M059J (cell line): ENCODE measurements at regions not wholly inside any gene's neighbourhood (a gene's known extent, or its start where the extent isn't known, plus 50 kb on each side); places are given as distances from the start of the nearest gene placed in this dataset.
"Not testable (repeated sequence)": the region's sequence is repeated elsewhere in the genome, so short reads cannot be mapped to it uniquely, and the experiment has no call there.

Experiments used
- DNase-seq: peaks from one replicate; pipeline ENCODE4 v3.0.0-alpha.2; 2012; ENCODE audit warnings: low read depth

GRCh38 chr13:64206430-64207225 lies 2791.0 kb upstream of the PCDH20 start:
- peak; percentile 2 for DNase-seq

DNA sequence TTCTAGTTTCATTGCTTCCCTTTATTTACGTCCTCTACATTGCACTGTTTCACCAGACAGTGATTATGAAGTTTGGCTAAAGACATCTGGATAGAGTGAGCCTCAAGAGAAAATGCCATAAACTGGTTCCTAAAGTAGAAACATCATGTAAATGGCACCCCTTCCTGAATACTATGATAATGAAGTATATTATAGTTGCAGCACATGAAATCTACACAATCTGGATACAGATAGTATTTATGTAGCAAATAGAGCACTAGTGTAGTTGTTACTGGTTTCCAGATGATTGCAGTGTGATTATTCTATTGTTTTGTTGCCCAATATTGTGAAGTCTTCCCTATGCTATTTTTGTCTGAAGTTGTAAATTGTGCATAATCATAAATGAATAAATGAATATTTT lies 2786.9 kb upstream of the PCDH20 start:
- DNase-seq = no peak

DNA sequence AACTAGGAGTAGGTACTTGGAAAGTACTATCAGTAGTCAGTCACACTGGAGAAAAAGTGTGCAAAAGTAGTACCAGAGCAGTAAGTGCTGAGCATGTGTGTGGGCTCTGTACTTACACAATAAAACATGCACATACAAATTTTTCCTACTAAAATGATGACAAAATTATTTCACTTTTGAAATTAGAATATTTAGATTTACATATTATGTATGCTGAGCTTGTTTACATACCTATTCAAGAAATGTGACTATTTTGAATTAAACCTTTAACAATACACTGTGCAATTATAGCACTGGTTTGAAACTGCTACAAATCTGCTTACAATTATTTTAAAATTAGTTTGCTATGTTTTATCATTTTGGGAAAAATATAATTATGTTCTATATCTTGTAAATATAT lies 2781.6 kb upstream of the PCDH20 start:
- no peak for DNase-seq

- no peak for DNase-seq
These were observed 2771.0 kb upstream of the PCDH20 start for GRCh38 chr13:64186503-64187250.

DNA sequence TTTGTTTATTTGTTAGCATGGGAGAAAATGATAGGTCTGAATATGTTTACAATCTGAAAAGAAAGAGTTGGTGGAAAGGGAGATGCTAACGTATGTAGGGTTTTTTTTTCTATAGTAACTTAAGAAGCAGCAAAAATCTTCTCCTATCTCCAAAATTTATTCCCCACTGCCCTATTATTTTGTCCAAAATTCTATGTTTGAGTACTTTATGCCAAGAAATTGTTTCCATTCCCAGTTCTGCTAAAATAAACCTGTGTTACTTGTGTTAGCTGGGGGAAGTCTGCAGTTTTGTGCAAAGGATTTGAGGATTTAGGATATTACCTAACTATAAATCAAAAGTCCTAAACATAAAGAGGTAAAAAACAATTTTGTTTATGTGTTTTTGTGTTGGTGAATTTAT lies 2770.4 kb upstream of the PCDH20 start:
- no peak for DNase-seq

GRCh38 chr13:64180756-64181155 lies 2765.1 kb upstream of the PCDH20 start:
- DNase-seq = no peak

- DNase-seq = no peak
These were observed 2750.2 kb upstream of the PCDH20 start for GRCh38 chr13:64165826-64166225.

- DNase-seq = no peak
These were observed 2748.8 kb upstream of the PCDH20 start for GRCh38 chr13:64164435-64164834.

- no peak for DNase-seq
These were observed 2744.8 kb upstream of the PCDH20 start for GRCh38 chr13:64160479-64160878.

DNA sequence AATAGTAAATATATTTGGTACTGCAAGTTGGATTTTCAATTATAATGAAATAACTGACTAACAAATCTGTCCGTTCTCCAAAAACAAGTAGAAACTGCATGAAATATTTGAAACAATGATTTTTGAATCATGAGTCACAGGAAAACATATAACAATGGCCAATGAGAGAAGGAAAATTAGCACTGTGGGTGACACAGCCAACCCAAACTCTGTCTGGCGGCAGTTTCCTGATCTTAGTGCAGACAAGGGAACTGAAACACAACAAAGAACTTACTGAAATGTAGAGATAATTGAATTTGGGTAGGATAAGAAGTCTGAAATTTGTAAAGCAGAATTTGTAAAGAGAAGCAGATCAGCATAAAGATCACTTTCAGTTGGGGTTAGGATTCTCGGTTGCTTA lies 2743.3 kb upstream of the PCDH20 start:
- DNase-seq = peak; percentile 44

DNA sequence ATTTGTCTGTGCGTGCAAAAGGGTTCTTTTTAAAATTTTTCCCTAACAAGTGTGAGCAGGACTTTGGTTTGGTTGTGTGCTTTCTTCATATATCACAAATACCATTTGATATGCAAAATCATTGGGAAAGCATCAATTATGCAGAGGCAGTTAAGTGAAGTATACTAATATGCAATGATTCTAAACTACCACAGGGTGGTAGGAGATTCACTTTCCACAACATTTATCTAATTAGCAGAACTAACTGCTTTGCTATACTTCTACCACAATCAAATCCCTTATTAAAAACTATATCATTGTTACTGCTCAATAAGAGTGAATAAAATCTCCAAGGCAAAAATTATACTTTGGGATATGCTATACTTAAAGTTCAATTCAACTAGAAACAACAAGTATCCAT lies 2738.9 kb upstream of the PCDH20 start:
- no peak for DNase-seq

DNA sequence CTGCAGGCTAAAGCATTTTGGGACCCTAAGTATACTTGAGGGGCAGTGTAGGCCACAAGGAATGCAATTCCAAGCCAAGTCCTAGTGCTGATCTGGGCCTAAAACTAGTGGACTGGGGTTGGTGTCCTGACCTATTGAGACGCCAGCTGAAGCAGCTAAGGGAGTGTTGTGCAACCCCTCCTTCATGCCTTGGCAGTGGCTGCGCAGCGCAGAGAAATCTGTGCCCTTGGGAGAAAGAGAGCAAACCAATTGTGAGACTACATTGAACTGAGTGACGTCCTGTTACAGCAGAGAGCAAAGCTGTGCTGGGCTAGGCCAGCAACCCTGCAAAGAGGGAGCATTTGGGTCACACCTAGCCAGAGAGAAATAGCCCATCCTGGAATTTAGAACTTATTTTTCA lies 2715.0 kb upstream of the PCDH20 start:
- peak; percentile 30 for DNase-seq

GRCh38 chr13:64130171-64130570 lies 2714.5 kb upstream of the PCDH20 start:
- no peak for DNase-seq

GRCh38 chr13:64127856-64128255 lies 2712.2 kb upstream of the PCDH20 start:
- DNase-seq = no peak

GRCh38 chr13:64127192-64127591 lies 2711.5 kb upstream of the PCDH20 start:
- no peak for DNase-seq

GRCh38 chr13:64121023-64121709 lies 2705.5 kb upstream of the PCDH20 start:
- DNase-seq = not testable (repeated sequence)

DNA sequence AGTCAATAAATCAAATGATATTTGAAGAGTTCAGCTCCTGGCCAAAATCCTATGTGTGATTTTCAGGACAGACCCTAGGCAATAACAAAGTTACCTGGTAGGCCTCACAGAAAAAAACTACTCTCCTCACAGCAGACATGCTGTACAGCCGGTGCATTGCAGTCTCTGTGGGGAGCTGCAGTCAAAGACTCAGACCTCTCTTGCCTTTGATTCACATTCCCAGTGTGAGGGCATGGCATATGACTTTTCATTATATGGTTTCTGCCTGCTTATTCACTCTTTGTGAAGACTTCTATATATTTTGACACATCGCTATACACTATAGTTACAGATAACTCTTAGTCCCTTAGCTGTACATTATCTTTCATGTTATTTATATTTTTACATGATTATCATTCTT lies 2684.3 kb upstream of the PCDH20 start:
- no peak for DNase-seq

DNA sequence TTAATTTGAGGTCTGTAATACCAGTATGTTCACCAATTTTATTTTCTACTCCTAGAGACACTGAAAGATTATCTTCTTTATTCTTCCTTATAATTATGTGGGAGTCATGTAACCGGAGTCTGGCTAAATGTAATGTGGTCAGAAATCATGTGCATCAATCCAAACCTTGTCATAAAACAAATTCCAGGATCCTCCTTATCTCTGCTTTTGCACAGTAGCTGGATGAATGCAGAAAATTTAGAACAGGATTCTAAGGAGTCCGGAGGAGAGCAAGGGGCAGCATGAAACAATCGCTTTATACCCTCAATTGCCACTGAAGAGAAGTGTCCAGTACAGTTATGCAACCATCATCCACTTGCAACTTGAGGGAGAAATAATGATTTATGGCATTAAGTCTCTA lies 2674.7 kb upstream of the PCDH20 start:
- no peak for DNase-seq

DNA sequence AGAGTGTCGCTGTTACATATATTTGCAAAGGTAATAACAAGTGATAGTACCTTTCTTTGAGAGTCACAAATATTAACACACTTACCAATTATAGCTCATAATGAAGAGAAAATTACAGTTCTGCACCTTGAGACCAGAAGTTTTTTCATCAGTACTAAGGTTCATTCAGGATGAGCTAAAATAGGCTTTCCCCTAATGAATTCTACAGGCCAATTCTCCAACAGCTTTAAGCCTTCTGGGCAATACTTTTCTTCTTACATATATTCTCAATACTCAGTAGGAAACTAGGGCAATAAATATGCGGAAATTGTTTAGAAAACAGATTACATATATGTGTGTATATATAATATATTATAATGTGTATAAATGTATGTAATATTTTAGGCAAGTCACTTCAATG lies 2672.8 kb upstream of the PCDH20 start:
- no peak for DNase-seq

DNA sequence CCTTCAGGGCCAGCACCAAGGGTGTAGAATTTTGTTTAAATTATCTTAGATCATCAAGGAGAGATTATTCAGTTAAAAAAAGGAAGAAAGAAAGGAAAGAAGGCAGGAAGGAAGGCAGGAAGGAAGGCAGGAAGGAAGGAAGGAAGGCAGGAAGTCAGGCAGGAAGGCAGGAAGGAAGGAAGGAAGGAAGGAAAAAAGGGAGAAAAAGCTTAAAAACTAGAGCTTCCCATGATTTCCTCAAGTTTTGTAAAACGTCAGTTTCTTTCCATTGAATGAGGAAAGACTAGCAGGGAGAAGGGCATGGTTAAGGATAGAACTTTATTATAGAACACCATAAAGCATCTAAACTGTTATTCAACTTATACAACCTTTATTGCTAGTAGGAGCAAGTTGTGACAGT lies 2672.0 kb upstream of the PCDH20 start:
- no peak for DNase-seq

- no peak for DNase-seq
These were observed 2668.2 kb upstream of the PCDH20 start for GRCh38 chr13:64083811-64084210.

DNA sequence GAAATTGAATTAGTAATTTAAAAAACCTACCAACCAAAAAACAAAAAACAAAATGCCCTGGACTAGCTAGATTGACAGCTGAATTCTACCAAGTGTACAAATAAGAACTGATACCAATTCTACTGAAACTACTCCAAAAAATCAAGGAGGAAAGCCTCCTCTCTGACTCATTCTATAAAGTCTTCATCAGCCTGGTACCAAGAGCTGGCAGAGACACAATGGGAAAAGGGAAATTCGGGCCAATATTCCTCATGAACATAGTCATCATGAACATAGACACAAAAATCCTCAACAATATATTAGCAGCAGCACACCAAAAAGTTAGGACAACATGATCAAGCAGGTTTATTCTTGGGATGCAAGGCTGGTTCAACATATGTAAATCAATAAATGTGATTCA lies 2667.7 kb upstream of the PCDH20 start:
- DNase-seq = peak; percentile 34

DNA sequence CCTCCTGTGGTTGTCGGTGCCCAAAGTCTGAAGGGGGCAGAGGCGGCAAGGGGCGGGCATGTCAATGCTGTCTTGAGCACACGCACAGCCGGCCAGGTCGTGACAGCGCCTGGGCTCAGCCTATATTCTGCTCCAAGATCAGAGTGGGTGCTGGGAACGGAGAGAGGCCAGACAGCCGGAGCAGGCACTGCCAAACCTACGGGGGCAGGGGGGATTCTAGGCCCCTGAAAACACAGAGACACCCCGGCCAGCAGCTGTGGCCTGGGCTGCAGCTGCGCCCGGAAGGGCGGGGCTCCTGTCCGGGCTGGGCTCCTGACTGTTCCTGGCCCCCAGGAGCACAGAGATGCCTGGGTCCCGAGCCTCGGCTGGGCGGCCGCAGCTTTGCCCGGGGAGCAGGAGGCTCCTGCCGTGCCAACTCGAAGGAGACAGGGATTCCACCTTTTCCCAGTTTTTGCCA lies 2662.9 kb upstream of the PCDH20 start:
- DNase-seq = no peak
